IMR-90 (cell line): ENCODE measurements at regions not wholly inside any gene's neighbourhood (a gene's known extent, or its start where the extent isn't known, plus 50 kb on each side); places are given as distances from the start of the nearest gene placed in this dataset.

Experiments used
- ATAC-seq: fragments of 200-7000 bp; cut with Tn5 transposase; 2 replicates; pipeline ENCODE4 v1.9.1; 2020; ENCODE audit warnings: low read depth, mild to moderate bottlenecking, moderate library complexity
- BruUV-seq: library from RNA; stranded (reverse); fragments of 400-500 nt; replicated peaks from 2 replicates; lab custom pipeline; 2021; lab: Mats Ljungman, UMichigan
- CTCF ChIA-PET: fragments of 300-600 bp; formaldehyde crosslinking; extraction: SDS; loops from one replicate; lab custom pipeline; 2021; ENCODE audit warnings: antibody characterized with exemption; lab: Yijun Ruan, JAX
- POLR2A ChIA-PET: fragments of 300-600 bp; sonication (Branson Sonifier 250); formaldehyde crosslinking; loops from one replicate; lab custom pipeline; 2022; ENCODE audit warnings: antibody characterized with exemption; ENCODE audit not compliant: unreplicated experiment; lab: Charles Lee
- DNase-seq: peaks from one replicate; pipeline ENCODE4 v3.0.0; 2013
- H2AFZ ChIP-seq: replicated peaks from 2 replicates; pipeline ENCODE3; 2013; ENCODE audit warnings: low read length, mild to moderate bottlenecking; ENCODE audit not compliant: poor library complexity
- H2AK5ac ChIP-seq: 2 replicates; pipeline ENCODE4 v1.6.1; 2013; ENCODE audit warnings: low read depth, low read length, inconsistent platforms
- H2AK9ac ChIP-seq: replicated peaks from 2 replicates; pipeline ENCODE3; 2013; ENCODE audit warnings: mild to moderate bottlenecking, low read depth, low read length, moderate library complexity; ENCODE audit not compliant: poor library complexity
- H2BK120ac ChIP-seq: 2 replicates; pipeline ENCODE4 v1.6.1; 2013; ENCODE audit warnings: low read depth, low read length, inconsistent platforms
- H2BK15ac ChIP-seq: 3 replicates; pipeline ENCODE4 v1.6.1; 2013; ENCODE audit warnings: low read depth, low read length, inconsistent platforms
- H2BK20ac ChIP-seq: 2 replicates; pipeline ENCODE4 v1.6.1; 2013; ENCODE audit warnings: low read depth, mild to moderate bottlenecking, inconsistent platforms, low read length, moderate library complexity
- H2BK5ac ChIP-seq: 2 replicates; pipeline ENCODE4 v1.6.1; 2013; ENCODE audit warnings: mild to moderate bottlenecking, low read depth, low read length, inconsistent platforms; ENCODE audit not compliant: poor library complexity, severe bottlenecking
- H3K14ac ChIP-seq: replicated peaks from 2 replicates; pipeline ENCODE4 v1.6.1; 2013; ENCODE audit warnings: low read depth, low read length, inconsistent platforms
- H3K18ac ChIP-seq: 2 replicates; pipeline ENCODE4 v1.6.1; 2013; ENCODE audit warnings: low read depth, low read length, control low read depth
- H3K23ac ChIP-seq: 2 replicates; pipeline ENCODE4 v1.6.1; 2013; ENCODE audit warnings: low read depth, low read length, inconsistent platforms
- H3K27ac ChIP-seq: 2 replicates; pipeline ENCODE4 v1.5.1; 2013; ENCODE audit warnings: mild to moderate bottlenecking, control low read depth, low read length; ENCODE audit not compliant: insufficient read depth
- H3K27me3 ChIP-seq: 2 replicates; pipeline ENCODE4 v1.6.1; 2013; ENCODE audit warnings: low read length; ENCODE audit not compliant: control insufficient read depth, insufficient read depth
- H3K36me3 ChIP-seq: 2 replicates; pipeline ENCODE4 v1.6.1; 2013; ENCODE audit warnings: low read length, mixed read lengths; ENCODE audit not compliant: control insufficient read depth, insufficient read depth
- H3K4ac ChIP-seq: 2 replicates; pipeline ENCODE4 v1.6.1; 2013; ENCODE audit warnings: low read depth, low read length, inconsistent platforms
- H3K4me1 ChIP-seq: 2 replicates; pipeline ENCODE4 v1.6.1; 2013; ENCODE audit warnings: low read length, mixed read lengths; ENCODE audit not compliant: control insufficient read depth, insufficient read depth
- H3K4me2 ChIP-seq: 2 replicates; pipeline ENCODE4 v1.6.1; 2013; ENCODE audit warnings: low read depth, mild to moderate bottlenecking, control low read depth, low read length, moderate library complexity
- H3K4me3 ChIP-seq: 2 replicates; pipeline ENCODE4 v1.5.1; 2013; ENCODE audit warnings: low read depth, mild to moderate bottlenecking, control low read depth, low read length, moderate library complexity; ENCODE audit not compliant: insufficient read depth
- H3K56ac ChIP-seq: 2 replicates; pipeline ENCODE4 v1.6.1; 2013; ENCODE audit warnings: low read length, inconsistent platforms; ENCODE audit not compliant: insufficient read depth; ENCODE audit errors: extremely low read depth
- H3K79me1 ChIP-seq, 2 experiments: 2 replicates each; pipeline ENCODE4 v1.6.1; 2013; ENCODE audit warnings: low read length in 2 of 2, inconsistent platforms in 1 of 2, low read depth in 1 of 2
- H3K9ac ChIP-seq: 2 replicates; pipeline ENCODE4 v1.6.1; 2013; ENCODE audit warnings: low read depth, low read length, control low read depth
- H3K9me1 ChIP-seq: 2 replicates; pipeline ENCODE4 v1.6.1; 2013; ENCODE audit warnings: low read length, inconsistent platforms; ENCODE audit not compliant: insufficient read depth
- H3K9me3 ChIP-seq: 2 replicates; pipeline ENCODE4 v1.6.1; 2013; ENCODE audit warnings: low read length; ENCODE audit not compliant: control insufficient read depth, insufficient read depth
- H4K20me1 ChIP-seq: 2 replicates; pipeline ENCODE4 v1.6.1; 2013; ENCODE audit warnings: low read length, inconsistent platforms; ENCODE audit not compliant: insufficient read depth
- H4K5ac ChIP-seq: 2 replicates; pipeline ENCODE4 v1.6.1; 2013; ENCODE audit warnings: mild to moderate bottlenecking, low read depth, low read length, control low read depth
- H4K8ac ChIP-seq, 2 experiments: 2 replicates each; pipeline ENCODE4 v1.6.1; 2013; ENCODE audit warnings: low read depth in 2 of 2, low read length in 2 of 2, control low read depth in 1 of 2, inconsistent platforms in 1 of 2
- H4K91ac ChIP-seq: 2 replicates; pipeline ENCODE4 v1.6.1; 2013; ENCODE audit warnings: low read depth, low read length, inconsistent platforms; ENCODE audit not compliant: insufficient read depth
- BHLHE40 ChIP-seq: fragments of 150-350 bp; IDR thresholded peaks from 2 replicates; pipeline ENCODE4 v1.6.1; 2016; ENCODE audit warnings: mild to moderate bottlenecking, low read depth, low read length
- ELK1 ChIP-seq: fragments of 150-350 bp; IDR thresholded peaks from 2 replicates; pipeline ENCODE4 v1.6.1; 2016; ENCODE audit warnings: low read depth, mild to moderate bottlenecking, low read length, moderate library complexity, borderline replicate concordance
- FOS ChIP-seq: fragments of 150-350 bp; IDR thresholded peaks from 2 replicates; pipeline ENCODE4 v1.6.1; 2016; ENCODE audit warnings: low read depth, low read length
- MAZ ChIP-seq: IDR thresholded peaks from 2 replicates; pipeline ENCODE4 v1.6.1; 2012; ENCODE audit warnings: low read depth, mild to moderate bottlenecking, low read length, improper control_type of control experiment, moderate library complexity, borderline replicate concordance
- RAD21 ChIP-seq: IDR thresholded peaks from 2 replicates; pipeline ENCODE4 v1.6.1; 2012; ENCODE audit warnings: low read length, improper control_type of control experiment
- SMC3 ChIP-seq: fragments of 150-350 bp; IDR thresholded peaks from 2 replicates; pipeline ENCODE4 v1.6.1; 2016; ENCODE audit warnings: low read depth, mild to moderate bottlenecking, antibody characterized with exemption, low read length, moderate library complexity
- WGBS, 2 experiments: methylation state at CpG; one replicate each; pipeline versions ENCODE4 v1.1.5 to v1.1.7; 2013; ENCODE audit warnings: missing lambda C conversion rate in 2 of 2; ENCODE audit not compliant: insufficient read length in 1 of 2; ENCODE audit errors: extremely low coverage in 2 of 2; 5-methylcytosine and 5-hydroxymethylcytosine counted together
- dilution Hi-C: fragments of 300-500 bp; cut with HindIII; formaldehyde crosslinking; loops from one replicate; pipeline ENCODE4 v1.14.3; 2018; ENCODE audit warnings: low sequenced_read_pairs; ENCODE audit not compliant: unreplicated experiment
- in situ Hi-C: fragments of 300-500 bp; cut with MboI; formaldehyde crosslinking; loops from 3 replicates; pipeline ENCODE4 v1.14.3; 2019; ENCODE audit warnings: low sequenced_read_pairs, inconsistent platforms, mixed read lengths
- intact Hi-C: fragments of 100-400 bp; cut with micrococcal nuclease; formaldehyde crosslinking; loops from 2 replicates; pipeline ENCODE4 v1.10.0; 2022
- TF ChIP-seq, protein P1 (sequence below): conservative IDR thresholded peaks from 2 replicates; pipeline ENCODE4 v1.5.1; 2012; ENCODE audit warnings: mild to moderate bottlenecking, low read depth, low read length, improper control_type of control experiment

DNA sequence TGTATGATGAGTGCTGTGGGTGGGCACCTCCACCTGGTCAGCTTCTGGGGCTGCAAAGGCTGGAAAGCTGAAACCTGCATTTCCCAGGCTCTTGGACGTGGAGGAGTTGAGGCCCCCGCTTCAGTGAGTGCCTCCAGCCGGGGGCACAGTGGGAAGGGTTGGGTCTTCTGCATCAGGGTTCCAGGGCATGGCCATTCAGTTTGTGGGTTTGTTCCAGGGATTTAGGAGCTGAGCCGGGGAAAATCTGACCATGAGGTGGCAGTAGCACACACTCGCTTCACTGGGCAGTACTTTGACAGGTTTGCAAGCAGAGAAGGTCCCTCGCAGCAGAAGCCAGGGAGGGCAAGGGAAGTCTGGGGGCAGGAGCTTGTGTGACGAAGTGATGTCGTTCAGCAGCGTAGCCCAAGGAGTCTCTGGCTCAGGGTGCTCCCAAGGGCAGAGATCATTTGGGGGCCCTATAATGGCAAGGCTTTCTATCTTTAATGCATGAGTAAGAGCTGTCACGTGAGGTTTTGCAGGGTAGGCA, 69.5 kb upstream of the SULF2 start:
- TF ChIP-seq RAD21, result peak; percentile 45
- peak; percentile 42 for TF ChIP-seq SMC3
- TF ChIP-seq BHLHE40, result no peak
- no peak for TF ChIP-seq ELK1
- no peak for TF ChIP-seq FOS
- TF ChIP-seq, protein P1, sequence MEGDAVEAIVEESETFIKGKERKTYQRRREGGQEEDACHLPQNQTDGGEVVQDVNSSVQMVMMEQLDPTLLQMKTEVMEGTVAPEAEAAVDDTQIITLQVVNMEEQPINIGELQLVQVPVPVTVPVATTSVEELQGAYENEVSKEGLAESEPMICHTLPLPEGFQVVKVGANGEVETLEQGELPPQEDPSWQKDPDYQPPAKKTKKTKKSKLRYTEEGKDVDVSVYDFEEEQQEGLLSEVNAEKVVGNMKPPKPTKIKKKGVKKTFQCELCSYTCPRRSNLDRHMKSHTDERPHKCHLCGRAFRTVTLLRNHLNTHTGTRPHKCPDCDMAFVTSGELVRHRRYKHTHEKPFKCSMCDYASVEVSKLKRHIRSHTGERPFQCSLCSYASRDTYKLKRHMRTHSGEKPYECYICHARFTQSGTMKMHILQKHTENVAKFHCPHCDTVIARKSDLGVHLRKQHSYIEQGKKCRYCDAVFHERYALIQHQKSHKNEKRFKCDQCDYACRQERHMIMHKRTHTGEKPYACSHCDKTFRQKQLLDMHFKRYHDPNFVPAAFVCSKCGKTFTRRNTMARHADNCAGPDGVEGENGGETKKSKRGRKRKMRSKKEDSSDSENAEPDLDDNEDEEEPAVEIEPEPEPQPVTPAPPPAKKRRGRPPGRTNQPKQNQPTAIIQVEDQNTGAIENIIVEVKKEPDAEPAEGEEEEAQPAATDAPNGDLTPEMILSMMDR, result peak; percentile 36
- TF ChIP-seq MAZ, result no peak
- H3K27me3 ChIP-seq, result peaks cover 6% of the 10 kb centered on the region
- H3K18ac ChIP-seq, result no peak overlapping the region
- H3K9me3 ChIP-seq, result peaks cover 2% of the 10 kb centered on the region; the same call in 1 of the 2 replicates
- H3K27ac ChIP-seq, result no peak overlapping the region
- in situ Hi-C loops (no loop called here), intact Hi-C loops (loop anchor here (1.0 kb wide), 1 partner anchor 767 kb away; no protein-coding TSS in a partner anchor), dilution Hi-C loops (no loop called here)
- DNase-seq (peak; percentile 41), ATAC-seq (peak; percentile 57; the same call in 1 of the 2 replicates)
- no peak overlapping the region for H3K4ac ChIP-seq
- H2AFZ ChIP-seq, result no peak overlapping the region
- H2BK5ac ChIP-seq, result no peak overlapping the region
- no peaks in the 10 kb centered on the region; the same call in 1 of the 2 replicates for H3K4me1 ChIP-seq
- H2BK20ac ChIP-seq, result no peak overlapping the region
- 38% methylated on average over 9 of the region's 10 CpGs; no CpG with 5 or more reads in 1 of the 2 experiments for WGBS, 2 experiments
- H3K14ac ChIP-seq, result no peak overlapping the region
- H3K4me2 ChIP-seq, result no peak overlapping the region
- no peak overlapping the region for H3K4me3 ChIP-seq
- no peaks in the 10 kb centered on the region for H3K36me3 ChIP-seq
- H2BK15ac ChIP-seq, result no peak overlapping the region
- H2BK120ac ChIP-seq, result no peak overlapping the region
- no peaks in the 10 kb centered on the region for H3K79me1 ChIP-seq
- ChIA-PET CTCF (interaction anchor here (1.0 kb wide), 1 partner anchor 766 kb away, joined by 3 read pairs; no protein-coding TSS in a partner anchor), POLR2A (no interaction called here)
- H3K56ac ChIP-seq, result no peak overlapping the region
- H4K5ac ChIP-seq, result no peak overlapping the region
- H2AK9ac ChIP-seq, result no peak overlapping the region
- no peak overlapping the region for H4K8ac ChIP-seq
- no peaks in the 10 kb centered on the region for H3K9me1 ChIP-seq
- H2AK5ac ChIP-seq, result no peak overlapping the region
- no peak overlapping the region for H3K23ac ChIP-seq
- H4K91ac ChIP-seq, result no peak overlapping the region
- no peak overlapping the region for H3K9ac ChIP-seq
- no TSS peak for BruUV-seq
- H4K20me1 ChIP-seq, result no peaks in the 10 kb centered on the region
